Activated CD8-positive, alpha-beta T cell treated with anti-CD3 and anti-CD28 coated beads, Interleukin-2, amount 10 ng/mL, durations not matched to agents 7 days and 5 days (primary cell): ENCODE measurements at regions not wholly inside any gene's neighbourhood (a gene's known extent, or its start where the extent isn't known, plus 50 kb on each side); places are given as distances from the start of the nearest gene placed in this dataset.

Experiments used
- ATAC-seq: fragments of 150-1000 bp; cut with Tn5 transposase; one replicate; pipeline ENCODE4 v1.10.0; 2021; ENCODE audit warnings: moderate library complexity
- CTCF ChIA-PET: fragments of 350-600 bp; sonication (Branson Sonifier 250); formaldehyde crosslinking; loops from one replicate; lab custom pipeline; 2021; ENCODE audit warnings: antibody characterized with exemption; lab: Charles Lee
- POLR2A ChIA-PET: fragments of 350-600 bp; sonication (Branson Sonifier 250); formaldehyde crosslinking; loops from one replicate; lab custom pipeline; 2021; ENCODE audit warnings: antibody characterized with exemption; lab: Charles Lee
- DNase-seq: peaks from one replicate; pipeline ENCODE4 v3.0.0-alpha.2; 2020
- H3K27ac Mint-ChIP-seq: one replicate; pipeline ENCODE4 v1.8.0; 2021; ENCODE audit warnings: mild to moderate bottlenecking, mixed read lengths
- H3K27me3 Mint-ChIP-seq: one replicate; pipeline ENCODE4 v1.8.0; 2021; ENCODE audit warnings: low read depth, mixed read lengths
- H3K36me3 Mint-ChIP-seq: one replicate; pipeline ENCODE4 v1.8.0; 2021; ENCODE audit warnings: low read depth, mixed read lengths
- H3K4me1 Mint-ChIP-seq: one replicate; pipeline ENCODE4 v1.8.0; 2021; ENCODE audit warnings: low read depth, mixed read lengths
- H3K4me3 Mint-ChIP-seq: one replicate; pipeline ENCODE4 v1.8.0; 2021; ENCODE audit warnings: mild to moderate bottlenecking, mixed read lengths
- H3K9me3 Mint-ChIP-seq: one replicate; pipeline ENCODE4 v1.8.0; 2022; ENCODE audit warnings: mixed read lengths; ENCODE audit not compliant: insufficient read depth

DNA sequence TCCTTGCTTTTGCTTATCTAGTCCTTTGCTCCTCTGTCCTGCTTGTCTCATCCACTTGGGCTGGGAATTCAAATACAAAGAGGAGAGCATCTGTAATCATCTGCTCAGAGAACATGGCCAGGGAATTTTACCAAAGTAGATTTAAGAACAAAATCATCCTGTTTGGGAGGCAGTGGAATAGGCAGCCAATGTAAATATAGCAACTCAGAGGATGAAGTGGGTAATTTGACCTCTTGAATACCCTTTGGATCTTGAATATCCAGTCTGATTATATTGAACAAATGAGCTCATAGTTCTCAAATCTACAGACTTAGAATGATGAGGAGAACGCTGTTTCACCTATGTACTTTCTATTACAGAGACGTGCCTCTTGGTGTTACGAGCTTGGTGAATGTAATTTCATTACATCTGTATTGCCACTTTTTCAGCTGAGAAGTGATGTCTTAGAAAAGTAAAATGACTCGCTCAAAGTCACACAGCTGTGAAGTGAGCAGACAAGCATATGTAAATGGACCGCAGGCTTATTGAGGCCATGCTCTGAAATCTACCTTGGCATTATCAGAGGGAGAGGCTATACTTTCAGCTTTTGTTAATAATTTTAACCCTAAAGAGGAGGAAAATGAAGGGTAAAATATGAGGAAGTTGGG, 266.3 kb downstream of the MTX2 start:
- CTCF ChIA-PET = interaction anchor here (0.6 kb wide), 1 partner anchor 19 kb away, joined by 4 read pairs; no protein-coding TSS in a partner anchor
- Mint-ChIP-seq H3K36me3 (no peaks in the 10 kb centered on the region), H3K27ac (no peak overlapping the region), H3K27me3 (peaks cover 12% of the 10 kb centered on the region), H3K4me1 (no peaks in the 10 kb centered on the region), H3K9me3 (no peaks in the 10 kb centered on the region), H3K4me3 (no peak overlapping the region)
- no peak for ATAC-seq
- POLR2A ChIA-PET = no interaction called here
- DNase-seq = no peak

DNA sequence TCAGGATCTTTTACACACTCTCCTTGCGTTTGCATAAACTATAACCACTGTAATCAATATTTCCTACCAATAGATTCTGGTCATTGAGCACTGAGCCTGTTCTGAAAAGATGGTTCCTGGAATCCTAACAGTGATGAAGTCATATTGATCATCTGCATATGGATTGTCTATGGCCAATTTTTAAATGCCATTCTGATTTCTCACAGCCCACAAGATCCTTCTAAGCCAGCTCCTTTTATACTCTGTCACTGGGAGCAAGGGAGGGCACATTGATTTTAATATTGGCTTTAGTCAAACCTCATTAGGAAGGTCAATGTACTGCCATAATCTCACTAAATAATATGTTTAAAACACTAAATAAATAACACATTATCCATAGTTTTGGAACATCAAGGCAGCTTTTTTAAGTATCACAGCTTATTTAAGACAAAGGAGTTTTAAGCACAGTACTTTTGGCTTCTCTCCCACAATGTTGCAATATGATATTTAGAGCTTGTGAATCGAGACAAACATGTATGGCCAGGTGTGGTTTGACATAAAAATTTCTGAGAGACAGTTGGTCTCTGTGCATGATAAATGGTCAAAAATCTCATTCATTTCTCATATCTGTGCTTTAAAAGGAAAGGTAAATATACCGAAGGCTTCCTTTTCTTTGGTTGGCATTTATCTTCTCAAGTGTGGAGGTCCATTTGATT, 267.3 kb downstream of the MTX2 start:
- no peak for ATAC-seq
- POLR2A ChIA-PET = no interaction called here

DNA sequence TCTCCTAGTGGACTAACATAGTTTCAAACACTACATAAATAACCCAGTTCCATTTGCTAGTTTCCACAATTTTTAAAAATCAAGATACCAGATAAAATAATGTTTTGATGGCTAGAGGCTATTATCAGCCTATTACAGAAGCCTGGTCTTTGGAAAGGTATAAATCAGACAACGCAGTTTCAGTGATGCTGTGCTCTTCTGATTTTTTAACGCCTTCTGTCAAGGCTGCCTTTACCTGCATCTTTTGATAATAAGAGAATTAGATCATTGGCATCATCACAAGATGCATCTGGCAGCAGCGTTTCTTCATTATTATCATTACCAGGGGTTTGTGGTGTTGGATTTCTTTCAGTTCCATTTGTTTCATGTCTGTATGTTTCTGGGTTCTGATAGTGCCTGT, 268.7 kb downstream of the MTX2 start:
- DNase-seq (no peak), ATAC-seq (no peak)
- no peak overlapping the region for H3K4me3 Mint-ChIP-seq
- no peak overlapping the region for H3K27ac Mint-ChIP-seq
- no peaks in the 10 kb centered on the region for H3K36me3 Mint-ChIP-seq
- H3K9me3 Mint-ChIP-seq = no peaks in the 10 kb centered on the region
- peaks cover 16% of the 10 kb centered on the region for H3K27me3 Mint-ChIP-seq
- no peaks in the 10 kb centered on the region for H3K4me1 Mint-ChIP-seq
- ChIA-PET POLR2A (no interaction called here), CTCF (no interaction called here)

More for the DNA sequence above, 267.3 kb downstream of the MTX2 start:
- Mint-ChIP-seq H3K36me3 (no peaks in the 10 kb centered on the region), H3K4me3 (no peak overlapping the region), H3K9me3 (no peaks in the 10 kb centered on the region), H3K27me3 (peaks cover 12% of the 10 kb centered on the region), H3K4me1 (no peaks in the 10 kb centered on the region), H3K27ac (no peak overlapping the region)
- CTCF ChIA-PET = no interaction called here
- no peak for DNase-seq

- Mint-ChIP-seq H3K27ac (no peak overlapping the region), H3K36me3 (no peaks in the 10 kb centered on the region), H3K4me1 (no peaks in the 10 kb centered on the region), H3K9me3 (no peaks in the 10 kb centered on the region), H3K4me3 (no peak overlapping the region), H3K27me3 (peaks cover 9% of the 10 kb centered on the region)
- DNase-seq (no peak), ATAC-seq (no peak)
- ChIA-PET CTCF (no interaction called here), POLR2A (no interaction called here)
Observed at GRCh38 chr2:176540995-176541394, 271.8 kb downstream of the MTX2 start.

GRCh38 chr2:176542476-176542875, 273.2 kb downstream of the MTX2 start:
- CTCF ChIA-PET = no interaction called here
- POLR2A ChIA-PET = no interaction called here
- Mint-ChIP-seq H3K36me3 (no peaks in the 10 kb centered on the region), H3K27ac (no peak overlapping the region), H3K4me1 (no peaks in the 10 kb centered on the region), H3K4me3 (no peak overlapping the region), H3K27me3 (peaks cover 12% of the 10 kb centered on the region), H3K9me3 (no peaks in the 10 kb centered on the region)
- ATAC-seq (no peak), DNase-seq (no peak)

- Mint-ChIP-seq H3K27me3 (peaks cover 18% of the 10 kb centered on the region), H3K36me3 (no peaks in the 10 kb centered on the region), H3K4me1 (no peaks in the 10 kb centered on the region), H3K4me3 (no peak overlapping the region), H3K27ac (no peak overlapping the region), H3K9me3 (no peaks in the 10 kb centered on the region)
- ATAC-seq (no peak), DNase-seq (no peak)
- POLR2A ChIA-PET = no interaction called here
- CTCF ChIA-PET = no interaction called here
Observed at GRCh38 chr2:176544557-176544956, 275.3 kb downstream of the MTX2 start.

DNA sequence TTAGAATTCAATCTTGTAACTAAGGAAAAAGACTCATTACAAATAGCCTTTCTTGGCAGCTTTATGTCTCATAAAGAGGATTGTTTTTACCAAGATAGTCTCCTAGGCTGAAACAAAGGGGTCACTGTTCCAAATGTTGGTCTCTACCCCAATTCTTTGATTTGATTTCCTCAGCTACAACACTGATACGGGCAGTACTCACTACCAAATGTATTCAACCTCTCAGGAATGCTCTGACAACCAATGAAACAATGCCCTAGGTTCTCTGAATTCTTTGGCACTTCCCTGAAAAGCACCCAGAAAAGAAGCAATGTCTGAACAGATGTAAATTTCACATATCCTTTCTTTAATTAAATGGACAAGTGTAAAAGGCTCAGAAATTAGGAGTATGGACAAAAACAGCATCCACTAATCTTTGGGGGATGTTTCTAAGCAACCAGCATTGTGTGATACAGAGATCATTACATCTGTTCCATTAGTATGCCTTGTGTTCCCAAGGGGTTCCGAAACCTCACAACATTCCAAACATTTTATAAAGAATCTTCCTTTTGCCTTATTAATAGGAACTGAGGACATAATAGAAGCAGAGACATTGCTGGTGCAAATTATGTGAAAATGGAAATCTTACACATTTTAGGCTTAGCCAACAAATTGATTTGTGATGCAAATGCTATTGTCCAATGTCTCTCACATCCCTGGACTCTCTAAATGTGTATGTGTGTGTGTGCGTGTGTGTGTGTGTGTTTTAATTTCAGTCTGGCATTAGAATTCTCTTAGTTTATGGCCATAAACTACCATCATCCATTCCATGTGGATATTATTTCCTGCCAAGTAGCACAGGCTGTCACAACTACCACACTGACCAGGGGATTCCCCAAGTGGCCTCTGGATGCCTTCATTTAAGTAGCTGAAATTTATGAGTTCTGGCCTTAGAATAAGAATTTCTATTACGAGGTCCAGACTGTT, 276.0 kb downstream of the MTX2 start:
- ChIA-PET CTCF (interaction anchor here (1.2 kb wide), 1 partner anchor 9 kb away, joined by 8 read pairs; no protein-coding TSS in a partner anchor), POLR2A (no interaction called here)
- no peaks in the 10 kb centered on the region for H3K4me1 Mint-ChIP-seq
- DNase-seq (no peak), ATAC-seq (no peak)
- H3K27me3 Mint-ChIP-seq = peaks cover 16% of the 10 kb centered on the region
- H3K36me3 Mint-ChIP-seq = no peaks in the 10 kb centered on the region
- H3K9me3 Mint-ChIP-seq = no peaks in the 10 kb centered on the region
- H3K27ac Mint-ChIP-seq = no peak overlapping the region
- H3K4me3 Mint-ChIP-seq = no peak overlapping the region

DNA sequence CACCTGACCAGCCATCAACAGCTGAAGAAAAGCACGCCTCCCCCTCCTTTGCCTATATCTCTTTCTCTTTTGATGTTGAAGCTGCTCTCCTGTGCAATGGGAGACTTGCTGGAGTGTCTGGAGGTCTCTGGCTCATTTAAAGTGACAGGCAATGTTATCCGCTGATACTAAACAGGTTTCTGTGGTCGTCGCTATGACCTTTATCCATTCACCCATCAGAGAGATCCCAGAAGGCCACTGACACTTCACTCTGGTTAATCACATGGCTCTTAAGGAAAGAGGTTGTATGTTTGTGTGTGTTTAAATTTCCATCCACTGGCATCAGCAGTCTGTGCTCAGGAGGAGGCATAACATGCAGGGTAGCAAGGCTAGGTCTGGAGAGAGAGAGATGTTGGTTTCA, 277.3 kb downstream of the MTX2 start:
- H3K27ac Mint-ChIP-seq = no peak overlapping the region
- no peaks in the 10 kb centered on the region for H3K4me1 Mint-ChIP-seq
- ChIA-PET POLR2A (no interaction called here), CTCF (interaction anchor here (1.2 kb wide), 1 partner anchor 8 kb away, joined by 8 read pairs; no protein-coding TSS in a partner anchor)
- H3K9me3 Mint-ChIP-seq = no peaks in the 10 kb centered on the region
- no peak overlapping the region for H3K4me3 Mint-ChIP-seq
- no peak for DNase-seq
- peaks cover 16% of the 10 kb centered on the region for H3K27me3 Mint-ChIP-seq
- no peaks in the 10 kb centered on the region for H3K36me3 Mint-ChIP-seq
- ATAC-seq = no peak

GRCh38 chr2:176552501-176553135, 283.4 kb downstream of the MTX2 start:
- Mint-ChIP-seq H3K4me3 (no peak overlapping the region), H3K36me3 (no peaks in the 10 kb centered on the region), H3K27ac (no peak overlapping the region), H3K9me3 (no peaks in the 10 kb centered on the region), H3K4me1 (peaks cover 12% of the 10 kb centered on the region), H3K27me3 (peaks cover 43% of the 10 kb centered on the region)
- ChIA-PET CTCF (interaction anchor here (2.7 to 3.0 kb wide), 3 partner anchors 97 to 420 kb away, joined by 19 to 31 read pairs (median 20); no protein-coding TSS in a partner anchor), POLR2A (no interaction called here)
- ATAC-seq (no peak), DNase-seq (no peak)

- CTCF ChIA-PET = interaction anchor here (0.7 to 3.0 kb wide), 61 partner anchors 8 to 648 kb away, joined by 3 to 37 read pairs (median 4); partner anchors contain the start of gene HOXD8
- H3K4me1 Mint-ChIP-seq = peaks cover 12% of the 10 kb centered on the region
- DNase-seq (peak; percentile 42), ATAC-seq (peak; percentile 72)
- peak overlapping the region; percentile 63 for H3K4me3 Mint-ChIP-seq
- no peaks in the 10 kb centered on the region for H3K36me3 Mint-ChIP-seq
- POLR2A ChIA-PET = no interaction called here
- no peak overlapping the region for H3K27ac Mint-ChIP-seq
- no peaks in the 10 kb centered on the region for H3K9me3 Mint-ChIP-seq
- H3K27me3 Mint-ChIP-seq = peaks cover 41% of the 10 kb centered on the region
Observed at GRCh38 chr2:176553685-176554100, 284.5 kb downstream of the MTX2 start.
